HG02973 (cell line): ENCODE measurements at regions not wholly inside any gene's neighbourhood (a gene's known extent, or its start where the extent isn't known, plus 50 kb on each side); places are given as distances from the start of the nearest gene placed in this dataset.

ENCODE experiments used
- ATAC-seq: cut with Tn5 transposase; IDR thresholded peaks from one replicate; pipeline ENCODE4 v1.9.1; 2021; ENCODE audit warnings: moderate library complexity; ENCODE audit not compliant: unreplicated experiment

DNA sequence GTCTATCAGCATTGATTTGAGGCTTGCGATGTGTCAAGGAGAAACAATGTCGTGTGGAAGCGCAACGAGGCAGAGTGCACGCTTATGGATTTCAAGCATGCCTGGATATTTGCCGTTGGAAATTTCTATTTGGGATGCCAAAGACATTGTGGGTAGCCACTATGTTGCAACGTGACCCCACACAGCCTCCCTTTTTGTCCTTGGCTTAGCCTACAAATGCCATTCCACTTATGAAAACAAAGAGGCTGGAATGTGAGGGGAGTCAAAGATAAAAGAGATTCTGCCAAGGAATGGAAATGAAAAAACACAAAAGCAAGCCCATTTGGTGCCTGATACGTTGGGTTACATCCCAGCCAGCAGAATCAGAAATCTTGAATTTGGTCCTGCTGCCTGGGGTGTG lies 721.2 kb downstream of the GALR1 start:
- no peak for ATAC-seq

- no peak for ATAC-seq
These were observed 724.1 kb downstream of the GALR1 start for GRCh38 chr18:77973745-77974144.

GRCh38 chr18:77974329-77974728 lies 724.7 kb downstream of the GALR1 start:
- no peak for ATAC-seq

- no peak for ATAC-seq
These were observed 727.7 kb downstream of the GALR1 start for GRCh38 chr18:77977331-77977730.

DNA sequence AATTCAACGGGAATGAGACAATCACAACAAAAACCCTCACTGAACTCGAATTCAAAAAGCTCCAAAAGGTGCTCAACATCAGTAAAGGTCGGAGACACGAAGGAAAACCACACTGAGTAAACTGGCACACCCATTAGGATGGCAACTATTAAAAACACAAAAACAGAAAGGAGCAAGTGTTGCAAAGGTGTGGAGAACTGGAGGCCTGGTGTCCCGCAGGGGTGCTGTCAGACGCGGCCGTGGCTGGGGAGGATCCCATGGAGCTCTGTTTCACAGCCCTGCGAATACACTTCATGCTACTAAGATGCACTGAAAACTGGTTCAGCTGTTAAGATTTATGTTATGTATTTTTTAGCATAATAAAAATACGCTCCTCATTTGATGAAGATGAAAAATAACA lies 730.6 kb downstream of the GALR1 start:
- no peak for ATAC-seq

DNA sequence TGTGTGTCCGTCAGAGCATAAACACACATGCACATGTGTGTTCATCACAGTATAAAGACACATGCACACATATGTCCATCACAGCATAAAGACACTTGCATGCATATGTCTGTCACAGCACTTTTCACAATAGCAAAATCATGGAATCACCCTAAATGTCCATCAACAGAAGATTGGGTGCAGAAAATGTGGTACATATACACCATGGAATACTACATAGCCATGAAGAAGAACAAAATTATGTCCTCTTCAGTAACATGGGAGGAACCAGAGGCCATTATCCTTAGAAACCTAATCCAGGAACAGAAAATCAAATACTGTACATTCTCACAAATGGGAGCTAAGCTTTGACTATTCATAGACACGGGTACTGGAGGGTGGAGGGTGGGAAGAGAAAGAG lies 732.2 kb downstream of the GALR1 start:
- no peak for ATAC-seq

GRCh38 chr18:77983270-77983669 lies 733.6 kb downstream of the GALR1 start:
- ATAC-seq = no peak

GRCh38 chr18:77984178-77984577 lies 734.5 kb downstream of the GALR1 start:
- ATAC-seq = no peak

- ATAC-seq = no peak
These were observed 735.2 kb downstream of the GALR1 start for GRCh38 chr18:77984833-77985232.

DNA sequence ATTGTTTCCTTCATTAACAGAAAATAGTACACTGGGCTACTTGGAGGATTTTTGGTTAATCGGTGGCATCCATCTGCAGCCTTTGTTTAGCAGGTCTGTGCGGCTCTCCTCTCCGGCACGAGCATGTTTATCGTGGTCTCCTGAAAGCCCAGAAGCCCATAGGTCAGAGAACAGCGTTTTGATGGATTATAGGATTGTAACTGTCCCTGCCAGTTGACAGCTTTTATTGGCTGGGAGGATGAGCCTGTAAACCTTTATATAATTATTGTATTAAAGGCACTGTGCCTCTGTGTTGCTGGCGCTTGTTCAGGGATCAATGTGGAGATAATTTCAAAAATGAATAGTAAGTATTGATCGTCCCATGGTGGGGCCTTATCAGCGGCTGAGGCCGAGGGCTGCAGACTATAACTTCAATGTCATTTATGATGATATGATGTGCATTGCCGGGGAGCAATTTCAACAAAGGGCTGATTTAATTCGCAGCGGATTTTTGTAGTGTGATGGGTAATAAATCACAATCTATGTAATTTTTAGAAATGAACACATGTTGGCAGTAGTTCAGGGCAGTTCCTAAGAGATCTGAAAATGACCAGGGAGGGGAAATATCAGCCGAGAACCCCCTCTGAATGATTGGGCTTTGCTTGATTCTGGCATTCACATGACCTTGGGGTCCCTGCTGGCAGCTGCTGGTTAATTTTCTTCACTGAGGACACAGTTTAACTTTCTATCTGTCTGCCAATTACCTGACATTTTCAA lies 736.1 kb downstream of the GALR1 start:
- no peak for ATAC-seq

- ATAC-seq = no peak
These were observed 740.5 kb downstream of the GALR1 start for GRCh38 chr18:77990131-77990530.

- ATAC-seq = no peak
These were observed 741.3 kb downstream of the GALR1 start for GRCh38 chr18:77990901-77991300.

- no peak for ATAC-seq
These were observed 742.4 kb downstream of the GALR1 start for GRCh38 chr18:77992057-77992456.

DNA sequence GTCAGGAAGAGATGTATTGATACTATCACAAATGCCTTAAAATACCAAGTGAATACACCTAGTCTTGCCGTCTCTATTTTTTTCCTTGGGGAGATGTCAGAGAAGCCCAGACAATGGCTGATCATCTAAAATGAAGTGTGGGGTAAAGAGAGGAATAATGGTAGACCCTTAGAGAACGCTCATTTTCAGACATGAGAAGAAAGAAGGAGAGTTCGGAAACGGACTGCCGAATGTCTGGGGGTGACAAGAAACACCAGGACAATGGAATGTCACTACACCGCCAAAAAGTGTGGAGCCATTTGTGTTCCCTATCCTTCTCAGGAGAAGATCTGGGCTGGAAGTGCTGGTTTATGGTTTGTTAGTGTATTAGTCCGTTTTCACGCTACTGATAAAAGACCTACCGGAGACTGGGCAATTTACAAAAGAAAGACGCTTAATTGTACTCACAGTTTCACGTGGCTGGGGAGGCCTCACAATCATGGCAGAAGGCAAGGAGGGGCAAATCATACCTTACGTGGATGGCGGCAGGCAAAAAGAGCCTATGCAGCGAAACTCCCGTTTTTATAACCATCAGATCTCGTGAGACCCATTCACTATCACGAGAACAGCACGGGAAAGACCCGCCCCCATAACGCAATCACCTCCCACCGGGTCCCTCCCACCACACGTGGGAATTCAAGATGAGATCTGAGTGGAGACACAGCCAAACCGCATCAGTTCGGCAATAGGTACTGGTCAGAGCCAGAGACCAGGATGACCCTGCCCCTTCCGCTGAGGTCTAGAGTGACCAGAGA lies 743.7 kb downstream of the GALR1 start:
- no peak for ATAC-seq

GRCh38 chr18:77995593-77995992 lies 745.9 kb downstream of the GALR1 start:
- no peak for ATAC-seq

GRCh38 chr18:77996737-77997136 lies 747.1 kb downstream of the GALR1 start:
- no peak for ATAC-seq

GRCh38 chr18:78001811-78002210 lies 752.2 kb downstream of the GALR1 start:
- no peak for ATAC-seq

DNA sequence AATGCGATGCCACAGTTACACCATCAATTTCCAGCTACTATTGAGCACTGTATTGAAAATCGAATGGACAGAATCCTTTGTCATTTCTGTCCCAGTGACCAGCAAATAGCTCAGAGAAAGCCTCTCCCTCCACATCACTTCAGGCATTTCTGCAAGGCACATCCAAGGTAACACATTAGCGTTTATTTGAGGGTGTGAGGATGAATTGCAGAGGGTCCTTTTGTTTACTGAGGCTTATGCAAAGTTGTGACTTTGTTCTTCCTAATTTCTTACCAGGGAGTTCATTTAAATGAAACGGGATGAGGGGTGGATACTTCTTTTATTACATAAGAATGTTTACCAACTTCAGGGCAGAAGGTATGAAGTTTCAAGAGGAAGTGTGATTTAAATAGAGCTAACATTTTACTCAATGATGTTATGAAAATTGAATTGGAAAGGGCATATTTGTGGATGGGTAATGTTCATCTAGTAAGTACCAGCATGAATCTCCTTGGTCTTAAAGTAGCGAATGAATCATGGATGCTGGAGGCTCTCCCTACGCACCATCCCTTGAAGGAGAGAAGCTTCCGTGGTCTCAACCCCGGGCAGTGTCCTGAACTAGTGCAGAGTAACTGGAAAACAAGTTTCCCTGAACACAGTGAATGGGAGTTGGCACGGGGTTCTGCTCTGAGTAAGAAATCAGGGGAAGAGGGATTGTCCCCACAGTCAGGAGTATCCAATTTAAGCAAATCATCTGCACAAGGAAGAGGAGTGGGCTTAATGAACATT lies 756.5 kb downstream of the GALR1 start:
- ATAC-seq = no peak

- ATAC-seq = no peak
These were observed 757.2 kb downstream of the GALR1 start for GRCh38 chr18:78006774-78007260.

GRCh38 chr18:78010363-78010762 lies 760.7 kb downstream of the GALR1 start:
- no peak for ATAC-seq

DNA sequence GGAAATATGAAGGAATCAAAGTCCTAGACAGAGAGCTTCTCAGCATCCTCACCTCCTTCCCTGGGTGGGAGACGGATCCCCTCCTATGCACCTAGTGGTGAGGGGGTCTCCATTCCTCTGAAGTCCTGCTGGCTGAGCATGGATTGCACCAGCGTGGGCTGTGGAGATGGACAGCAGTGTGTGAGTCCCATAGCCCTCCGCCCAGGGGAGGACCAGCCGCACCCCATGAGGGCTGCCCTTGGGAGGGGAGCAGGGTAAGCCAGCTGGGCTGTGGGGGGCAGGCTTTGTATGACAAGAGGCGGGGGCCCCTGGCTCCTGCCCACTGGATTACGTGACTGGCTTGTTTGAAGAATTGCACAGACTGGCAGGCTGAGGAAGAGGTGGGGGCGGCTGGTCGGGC lies 768.2 kb downstream of the GALR1 start:
- ATAC-seq = no peak
